ENCODE measurements at regions not wholly inside any gene's neighbourhood (a gene's known extent, or its start where the extent isn't known, plus 50 kb on each side); places are given as distances from the start of the nearest gene placed in this dataset.
"Not testable (repeated sequence)": the region's sequence is repeated elsewhere in the genome, so short reads cannot be mapped to it uniquely, and the experiment has no call there.

GRCh38 chr16:88141580-88141979 is 190.3 kb downstream of the BANP start:
- Histone ChIP-seq H3K36me3 (ENCODE audit: insufficient read depth) (no peaks in the 10 kb centered on the region), H3K27ac (ENCODE audit: low read depth) (no peak overlapping the region), H3K4me1 (ENCODE audit: insufficient read depth) (no peaks in the 10 kb centered on the region), H3K4me3 (ENCODE audit: low read depth, low read length) (no peak overlapping the region)
- no peak for DNase-seq (ENCODE audit: extremely low spot score)
- 90% methylated on average over 13 of the region's 13 CpGs for WGBS

GRCh38 chr16:88142056-88142935 is 191.1 kb downstream of the BANP start:
- not testable (repeated sequence) for H3K27ac ChIP-seq (ENCODE audit: low read depth); H3K4me1 ChIP-seq (ENCODE audit: insufficient read depth); H3K36me3 ChIP-seq (ENCODE audit: insufficient read depth); DNase-seq (ENCODE audit: extremely low spot score); H3K4me3 ChIP-seq (ENCODE audit: low read depth, low read length)
- WGBS = 94% methylated on average over 23 of the region's 23 CpGs

GRCh38 chr16:88143122-88144027 is 192.1 kb downstream of the BANP start:
- not testable (repeated sequence) for H3K4me1 ChIP-seq (ENCODE audit: insufficient read depth); DNase-seq (ENCODE audit: extremely low spot score); H3K4me3 ChIP-seq (ENCODE audit: low read depth, low read length); H3K36me3 ChIP-seq (ENCODE audit: insufficient read depth); H3K27ac ChIP-seq (ENCODE audit: low read depth)
- 72% methylated on average over 39 of the region's 39 CpGs for whole genome bisulfite sequencing

GRCh38 chr16:88144028-88144511 is 192.8 kb downstream of the BANP start:
- 41% methylated on average over 21 of the region's 21 CpGs for WGBS
- Histone ChIP-seq H3K4me1 (ENCODE audit: insufficient read depth) (no peaks in the 10 kb centered on the region), H3K4me3 (ENCODE audit: low read depth, low read length) (no peak overlapping the region), H3K27ac (ENCODE audit: low read depth) (no peak overlapping the region), H3K36me3 (ENCODE audit: insufficient read depth) (no peaks in the 10 kb centered on the region)
- DNase-seq (ENCODE audit: extremely low spot score) = no peak

GRCh38 chr16:88145376-88145775 is 194.1 kb downstream of the BANP start:
- not testable (repeated sequence) for H3K27ac ChIP-seq (ENCODE audit: low read depth)

GRCh38 chr16:88145824-88146405 is 194.7 kb downstream of the BANP start:
- H3K36me3 ChIP-seq (ENCODE audit: insufficient read depth); H3K4me1 ChIP-seq (ENCODE audit: insufficient read depth); H3K4me3 ChIP-seq (ENCODE audit: low read depth, low read length); DNase-seq (ENCODE audit: extremely low spot score); H3K27ac ChIP-seq (ENCODE audit: low read depth): not testable (repeated sequence)
- WGBS = 89% methylated on average over 21 of the region's 21 CpGs

More at GRCh38 chr16:88145376-88145775, 194.1 kb downstream of the BANP start:
- not testable (repeated sequence) for H3K36me3 ChIP-seq (ENCODE audit: insufficient read depth); H3K4me1 ChIP-seq (ENCODE audit: insufficient read depth); DNase-seq (ENCODE audit: extremely low spot score); H3K4me3 ChIP-seq (ENCODE audit: low read depth, low read length)
- 92% methylated on average over 13 of the region's 13 CpGs for WGBS

GRCh38 chr16:88148078-88148477 is 196.8 kb downstream of the BANP start:
- H3K4me3 ChIP-seq (ENCODE audit: low read depth, low read length); H3K4me1 ChIP-seq (ENCODE audit: insufficient read depth); DNase-seq (ENCODE audit: extremely low spot score); H3K36me3 ChIP-seq (ENCODE audit: insufficient read depth); H3K27ac ChIP-seq (ENCODE audit: low read depth): not testable (repeated sequence)
- WGBS = 89% methylated on average over 16 of the region's 16 CpGs

- not testable (repeated sequence) for DNase-seq (ENCODE audit: extremely low spot score); H3K36me3 ChIP-seq (ENCODE audit: insufficient read depth); H3K4me3 ChIP-seq (ENCODE audit: low read depth, low read length); H3K4me1 ChIP-seq (ENCODE audit: insufficient read depth); H3K27ac ChIP-seq (ENCODE audit: low read depth)
- WGBS = 88% methylated on average over 11 of the region's 11 CpGs
Observed at GRCh38 chr16:88148682-88149081, 197.4 kb downstream of the BANP start.

GRCh38 chr16:88149158-88149603 is 197.9 kb downstream of the BANP start:
- WGBS = 71% methylated on average over 14 of the region's 14 CpGs
- not testable (repeated sequence) for H3K36me3 ChIP-seq (ENCODE audit: insufficient read depth); H3K4me3 ChIP-seq (ENCODE audit: low read depth, low read length); H3K27ac ChIP-seq (ENCODE audit: low read depth); H3K4me1 ChIP-seq (ENCODE audit: insufficient read depth); DNase-seq (ENCODE audit: extremely low spot score)

- not testable (repeated sequence) for H3K27ac ChIP-seq (ENCODE audit: low read depth); H3K4me1 ChIP-seq (ENCODE audit: insufficient read depth); H3K4me3 ChIP-seq (ENCODE audit: low read depth, low read length); DNase-seq (ENCODE audit: extremely low spot score); H3K36me3 ChIP-seq (ENCODE audit: insufficient read depth)
- WGBS = 82% methylated on average over 3 of the region's 3 CpGs
Observed at GRCh38 chr16:88149663-88150062, 198.4 kb downstream of the BANP start.

GRCh38 chr16:88150456-88151128 is 199.4 kb downstream of the BANP start:
- not testable (repeated sequence) for DNase-seq (ENCODE audit: extremely low spot score)

GRCh38 chr16:88151129-88151499 is 199.9 kb downstream of the BANP start:
- WGBS = 59% methylated on average over 25 of the region's 25 CpGs
- DNase-seq (ENCODE audit: extremely low spot score); H3K36me3 ChIP-seq (ENCODE audit: insufficient read depth); H3K4me1 ChIP-seq (ENCODE audit: insufficient read depth); H3K4me3 ChIP-seq (ENCODE audit: low read depth, low read length): not testable (repeated sequence)
- H3K27ac ChIP-seq (ENCODE audit: low read depth) = peak overlapping the region; percentile 60

More at GRCh38 chr16:88150456-88151128, 199.4 kb downstream of the BANP start:
- not testable (repeated sequence) for H3K36me3 ChIP-seq (ENCODE audit: insufficient read depth); H3K4me3 ChIP-seq (ENCODE audit: low read depth, low read length); H3K4me1 ChIP-seq (ENCODE audit: insufficient read depth); H3K27ac ChIP-seq (ENCODE audit: low read depth)
- WGBS = 60% methylated on average over 27 of the region's 27 CpGs

Measured in urinary bladder (tissue), 3 donors.